ENCODE measurements at regions not wholly inside any gene's neighbourhood (a gene's known extent, or its start where the extent isn't known, plus 50 kb on each side); places are given as distances from the start of the nearest gene placed in this dataset.

- TF ChIP-seq CTCF (IDR thresholded peaks at IDR 0.05; ENCODE audit: low read depth, low read length) (no peak), EZH2phosphoT487 (IDR thresholded peaks at IDR 0.05; ENCODE audit: low read depth) (no peak)
Observed at GRCh38 chr7:84546403-84546802, 351.8 kb upstream of the SEMA3A start.

Data from OCI-LY3 (cell line).